MM.1S (cell line): ENCODE measurements at regions not wholly inside any gene's neighbourhood (a gene's known extent, or its start where the extent isn't known, plus 50 kb on each side); places are given as distances from the start of the nearest gene placed in this dataset.

Experiments used
- EZH2 ChIP-seq: fragments of 300-600 bp; sonication (generic); optimal IDR thresholded peaks from 2 replicates; pipeline ENCODE3; 2017; ENCODE audit warnings: low read depth, mild to moderate bottlenecking, antibody characterized with exemption, low read length, mixed read lengths
- EZH2phosphoT487 ChIP-seq: fragments of 300-600 bp; sonication (generic); IDR thresholded peaks from 2 replicates; pipeline ENCODE4 v1.6.1; 2018; ENCODE audit warnings: antibody characterized with exemption, low read length
- TF ChIP-seq, protein P1 (sequence below): fragments of 300-600 bp; sonication (generic); IDR thresholded peaks from 2 replicates; pipeline ENCODE4 v1.5.1; 2016; ENCODE audit warnings: antibody characterized with exemption, low read length, mixed read lengths

GRCh38 chr13:47004027-47004426, 107.2 kb upstream of the HTR2A start:
- TF ChIP-seq, protein P1, sequence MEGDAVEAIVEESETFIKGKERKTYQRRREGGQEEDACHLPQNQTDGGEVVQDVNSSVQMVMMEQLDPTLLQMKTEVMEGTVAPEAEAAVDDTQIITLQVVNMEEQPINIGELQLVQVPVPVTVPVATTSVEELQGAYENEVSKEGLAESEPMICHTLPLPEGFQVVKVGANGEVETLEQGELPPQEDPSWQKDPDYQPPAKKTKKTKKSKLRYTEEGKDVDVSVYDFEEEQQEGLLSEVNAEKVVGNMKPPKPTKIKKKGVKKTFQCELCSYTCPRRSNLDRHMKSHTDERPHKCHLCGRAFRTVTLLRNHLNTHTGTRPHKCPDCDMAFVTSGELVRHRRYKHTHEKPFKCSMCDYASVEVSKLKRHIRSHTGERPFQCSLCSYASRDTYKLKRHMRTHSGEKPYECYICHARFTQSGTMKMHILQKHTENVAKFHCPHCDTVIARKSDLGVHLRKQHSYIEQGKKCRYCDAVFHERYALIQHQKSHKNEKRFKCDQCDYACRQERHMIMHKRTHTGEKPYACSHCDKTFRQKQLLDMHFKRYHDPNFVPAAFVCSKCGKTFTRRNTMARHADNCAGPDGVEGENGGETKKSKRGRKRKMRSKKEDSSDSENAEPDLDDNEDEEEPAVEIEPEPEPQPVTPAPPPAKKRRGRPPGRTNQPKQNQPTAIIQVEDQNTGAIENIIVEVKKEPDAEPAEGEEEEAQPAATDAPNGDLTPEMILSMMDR = no peak
- TF ChIP-seq EZH2phosphoT487 = no peak
- no peak for TF ChIP-seq EZH2
